Upper lobe of left lung (tissue), 4 donors: ENCODE measurements at regions not wholly inside any gene's neighbourhood (a gene's known extent, or its start where the extent isn't known, plus 50 kb on each side); places are given as distances from the start of the nearest gene placed in this dataset.

Source experiments
- CTCF ChIP-seq, 6 experiments: fragments of 450-650 bp in 4 of 6; fragments of 200-600 bp in 2 of 6; sonication (generic) in 2 of 6; IDR thresholded peaks; one replicate each; pipeline ENCODE4 v1.5.1; 2016 to 2019; ENCODE audit warnings: antibody characterized with exemption in 6 of 6
- EP300 ChIP-seq, 4 donors: sonication (generic); formaldehyde crosslinking; IDR thresholded peaks; one replicate each; pipeline ENCODE4 v1.5.1; 2017; ENCODE audit warnings: antibody characterized with exemption in 4 of 4, control low read depth in 2 of 4
- POLR2A ChIP-seq, 4 donors: fragments of 450-650 bp; IDR thresholded peaks; one replicate each; pipeline ENCODE4 v1.5.1; 2016 to 2017; ENCODE audit warnings: antibody characterized with exemption in 4 of 4, mild to moderate bottlenecking in 2 of 4
- POLR2AphosphoS5 ChIP-seq, 2 donors: sonication (generic); formaldehyde crosslinking; IDR thresholded peaks; one replicate each; pipeline ENCODE4 v1.5.1; 2017; ENCODE audit warnings: antibody characterized with exemption in 2 of 2

- no peak for TF ChIP-seq CTCF (IDR thresholded peaks at IDR 0.05)
- TF ChIP-seq POLR2A (IDR thresholded peaks at IDR 0.05) = no peak
- TF ChIP-seq EP300 (IDR thresholded peaks at IDR 0.05) = no peak
- no peak for TF ChIP-seq POLR2AphosphoS5 (IDR thresholded peaks at IDR 0.05)
These were observed 91.9 kb upstream of the SNRPN start for GRCh38 chr15:24862726-24863521.
